ENCODE measurements at regions not wholly inside any gene's neighbourhood (a gene's known extent, or its start where the extent isn't known, plus 50 kb on each side); places are given as distances from the start of the nearest gene placed in this dataset.

DNA sequence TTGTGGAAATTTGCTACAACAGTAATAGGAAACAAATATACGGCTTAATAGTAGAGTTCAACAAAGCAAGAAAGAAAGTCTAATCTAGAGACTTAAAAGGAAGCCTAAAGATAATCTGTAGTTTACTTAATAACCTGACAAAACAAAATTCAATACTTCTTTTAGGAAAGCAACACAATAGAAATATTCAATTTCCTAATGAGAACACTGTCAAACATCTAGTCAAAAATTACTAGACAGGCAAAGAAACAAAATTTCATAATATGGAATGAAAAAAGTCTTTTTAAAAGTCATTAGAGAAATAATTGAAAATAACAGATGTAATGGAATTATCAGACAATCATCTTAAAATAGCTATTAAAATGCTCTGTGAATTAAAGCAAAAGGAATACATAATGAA is 692.5 kb upstream of the ADAMTS16 start:
- TF ChIP-seq, protein P1, sequence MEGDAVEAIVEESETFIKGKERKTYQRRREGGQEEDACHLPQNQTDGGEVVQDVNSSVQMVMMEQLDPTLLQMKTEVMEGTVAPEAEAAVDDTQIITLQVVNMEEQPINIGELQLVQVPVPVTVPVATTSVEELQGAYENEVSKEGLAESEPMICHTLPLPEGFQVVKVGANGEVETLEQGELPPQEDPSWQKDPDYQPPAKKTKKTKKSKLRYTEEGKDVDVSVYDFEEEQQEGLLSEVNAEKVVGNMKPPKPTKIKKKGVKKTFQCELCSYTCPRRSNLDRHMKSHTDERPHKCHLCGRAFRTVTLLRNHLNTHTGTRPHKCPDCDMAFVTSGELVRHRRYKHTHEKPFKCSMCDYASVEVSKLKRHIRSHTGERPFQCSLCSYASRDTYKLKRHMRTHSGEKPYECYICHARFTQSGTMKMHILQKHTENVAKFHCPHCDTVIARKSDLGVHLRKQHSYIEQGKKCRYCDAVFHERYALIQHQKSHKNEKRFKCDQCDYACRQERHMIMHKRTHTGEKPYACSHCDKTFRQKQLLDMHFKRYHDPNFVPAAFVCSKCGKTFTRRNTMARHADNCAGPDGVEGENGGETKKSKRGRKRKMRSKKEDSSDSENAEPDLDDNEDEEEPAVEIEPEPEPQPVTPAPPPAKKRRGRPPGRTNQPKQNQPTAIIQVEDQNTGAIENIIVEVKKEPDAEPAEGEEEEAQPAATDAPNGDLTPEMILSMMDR (IDR thresholded peaks at IDR 0.05) = no peak
- no peak for TF ChIP-seq EZH2 (IDR thresholded peaks at IDR 0.05; ENCODE audit: borderline replicate concordance, insufficient read depth, low read depth, low read length, poor library complexity, severe bottlenecking)
